H1 (cell line): ENCODE measurements at regions not wholly inside any gene's neighbourhood (a gene's known extent, or its start where the extent isn't known, plus 50 kb on each side); places are given as distances from the start of the nearest gene placed in this dataset.

Experiments
- CTCF ChIA-PET: fragments of 300-600 bp; sonication (Branson Sonifier 250); formaldehyde crosslinking; loops from one replicate; lab custom pipeline; 2021; ENCODE audit not compliant: partially characterized antibody; lab: Charles Lee
- POLR2A ChIA-PET: fragments of 300-600 bp; sonication (Branson Sonifier 250); formaldehyde crosslinking; loops from one replicate; lab custom pipeline; 2021; ENCODE audit warnings: inconsistent platforms; ENCODE audit not compliant: partially characterized antibody; lab: Charles Lee
- DNase-seq, 2 experiments: peaks; one replicate each; pipeline versions ENCODE4 v3.0.0 to v3.0.0-alpha.2; 2010 to 2022; ENCODE audit warnings: low spot score in 2 of 2, low read depth in 1 of 2, mixed read lengths in 1 of 2
- FAIRE-seq: peaks from 2 replicates; lab custom pipeline; 2011; peaks lifted over from hg19 to GRCh38; lab: Jason Lieb, UNC
- H2AFZ ChIP-seq: 2 replicates; pipeline ENCODE4 v1.8.1; 2012; ENCODE audit warnings: low read length, inconsistent platforms
- H2AK5ac ChIP-seq: 2 replicates; pipeline ENCODE4 v1.6.1; 2013; ENCODE audit warnings: low read depth, low read length
- H2BK120ac ChIP-seq: replicated peaks from 2 replicates; pipeline ENCODE3; 2013; ENCODE audit warnings: low read depth, low read length, inconsistent platforms
- H2BK12ac ChIP-seq: 2 replicates; pipeline ENCODE4 v1.6.1; 2013; ENCODE audit warnings: low read depth, low read length
- H2BK15ac ChIP-seq: 2 replicates; pipeline ENCODE4 v1.6.1; 2013; ENCODE audit warnings: low read length
- H2BK20ac ChIP-seq: 2 replicates; pipeline ENCODE4 v1.6.1; 2013; ENCODE audit warnings: low read length
- H2BK5ac ChIP-seq: 2 replicates; pipeline ENCODE4 v1.6.1; 2013; ENCODE audit warnings: low read depth, low read length
- H3K14ac ChIP-seq: 2 replicates; pipeline ENCODE4 v1.6.1; 2013; ENCODE audit warnings: inconsistent platforms; ENCODE audit not compliant: insufficient read length
- H3K18ac ChIP-seq: 2 replicates; pipeline ENCODE4 v1.6.1; 2013; ENCODE audit warnings: low read length; ENCODE audit errors: extremely low read depth
- H3K23ac ChIP-seq: 2 replicates; pipeline ENCODE4 v1.6.1; 2013; ENCODE audit warnings: inconsistent platforms; ENCODE audit not compliant: insufficient read length
- H3K23me2 ChIP-seq: 2 replicates; pipeline ENCODE4 v1.6.1; 2013; ENCODE audit warnings: low read depth, low read length
- H3K27ac ChIP-seq: 2 replicates; pipeline ENCODE4 v1.6.1; 2011; ENCODE audit warnings: low read depth, low read length, inconsistent platforms
- H3K27me3 ChIP-seq, 4 experiments: replicated peaks in 1 of 4; 1 replicate in 1 of 4; 2 replicates in 3 of 4; pipeline versions ENCODE4 v1.6.1 to v1.8.1; 2011 to 2013; ENCODE audit warnings: low read length in 3 of 4, mild to moderate bottlenecking in 3 of 4, inconsistent platforms in 2 of 4, mixed read lengths in 2 of 4, moderate library complexity in 1 of 4; ENCODE audit not compliant: control insufficient read depth in 3 of 4, insufficient read depth in 3 of 4; ENCODE audit errors: extremely low read depth in 1 of 4
- H3K36me3 ChIP-seq, 4 experiments: 2 replicates each; pipeline versions ENCODE4 v1.6.1 to v1.8.1; 2011 to 2013; ENCODE audit warnings: mild to moderate bottlenecking in 4 of 4, low read length in 3 of 4, moderate library complexity in 2 of 4, control low read depth in 1 of 4, inconsistent platforms in 1 of 4; ENCODE audit not compliant: insufficient read depth in 4 of 4, control insufficient read depth in 2 of 4
- H3K4ac ChIP-seq: replicated peaks from 2 replicates; pipeline ENCODE3; 2013; ENCODE audit warnings: low read length, low read depth, mixed read lengths, inconsistent platforms; ENCODE audit not compliant: insufficient read length
- H3K4me1 ChIP-seq, 4 experiments: replicated peaks in 1 of 4; 1 replicate in 1 of 4; 2 replicates in 3 of 4; pipeline versions ENCODE4 v1.6.1 to v1.8.1; 2011 to 2013; ENCODE audit warnings: low read length in 3 of 4, inconsistent platforms in 2 of 4, mixed read lengths in 1 of 4; ENCODE audit not compliant: insufficient read depth in 4 of 4, control insufficient read depth in 3 of 4
- H3K4me2 ChIP-seq, 2 experiments: 2 replicates each; pipeline versions ENCODE4 v1.6.1 to v1.8.1; 2011 to 2013; ENCODE audit warnings: low read depth in 2 of 2, low read length in 2 of 2, control low read depth in 1 of 2, inconsistent platforms in 1 of 2, mild to moderate bottlenecking in 1 of 2; ENCODE audit not compliant: insufficient read depth in 1 of 2
- H3K4me3 ChIP-seq, 4 experiments: fragments of 200-600, 300-600 bp in 1 of 4; sonication (generic), shearing (Covaris generic), sonication (Bioruptor Twin) in 1 of 4; 2 replicates each; pipeline versions ENCODE4 v1.5.1 to v1.8.1; 2011 to 2016; ENCODE audit warnings: low read length in 4 of 4, low read depth in 3 of 4, control low read depth in 2 of 4, inconsistent platforms in 2 of 4, mild to moderate bottlenecking in 2 of 4, mixed read lengths in 1 of 4, moderate library complexity in 1 of 4; ENCODE audit not compliant: insufficient read depth in 2 of 4; ENCODE audit errors: extremely low read depth in 1 of 4
- H3K56ac ChIP-seq: replicated peaks from 2 replicates; pipeline ENCODE3; 2013; ENCODE audit warnings: low read depth, mild to moderate bottlenecking, mixed read lengths, low read length, inconsistent platforms; ENCODE audit not compliant: insufficient read length
- H3K79me1 ChIP-seq: 2 replicates; pipeline ENCODE4 v1.6.1; 2013; ENCODE audit warnings: low read depth, low read length, control low read depth
- H3K79me2 ChIP-seq, 2 experiments: 2 replicates each; pipeline versions ENCODE4 v1.6.1 to v1.8.1; 2012 to 2013; ENCODE audit warnings: low read length in 2 of 2, mild to moderate bottlenecking in 2 of 2, inconsistent platforms in 1 of 2; ENCODE audit not compliant: insufficient read depth in 2 of 2, control insufficient read depth in 1 of 2
- H3K9ac ChIP-seq, 4 experiments: replicated peaks in 1 of 4; 1 replicate in 1 of 4; 2 replicates in 3 of 4; pipeline versions ENCODE4 v1.6.1 to v1.8.1; 2011 to 2013; ENCODE audit warnings: low read depth in 3 of 4, low read length in 3 of 4, control low read depth in 2 of 4, mild to moderate bottlenecking in 2 of 4, moderate library complexity in 2 of 4, inconsistent platforms in 1 of 4; ENCODE audit errors: extremely low read depth in 1 of 4
- H3K9me3 ChIP-seq, 2 experiments: 2 replicates each; pipeline versions ENCODE4 v1.6.1 to v1.8.1; 2012 to 2013; ENCODE audit warnings: mild to moderate bottlenecking in 2 of 2, moderate library complexity in 2 of 2, control low read depth in 1 of 2, inconsistent platforms in 1 of 2, low read depth in 1 of 2, low read length in 1 of 2, mixed read lengths in 1 of 2; ENCODE audit not compliant: insufficient read depth in 2 of 2
- H4K20me1 ChIP-seq, 2 experiments: replicated peaks in 1 of 2; 2 replicates each; pipeline versions ENCODE3 to v1.8.1; 2011 to 2013; ENCODE audit warnings: inconsistent platforms in 2 of 2, low read length in 2 of 2, mild to moderate bottlenecking in 1 of 2; ENCODE audit not compliant: insufficient read depth in 2 of 2, control insufficient read depth in 1 of 2
- H4K5ac ChIP-seq: 2 replicates; pipeline ENCODE4 v1.6.1; 2013; ENCODE audit warnings: low read length, low read depth, mixed read lengths, inconsistent platforms; ENCODE audit not compliant: insufficient read length
- H4K8ac ChIP-seq: 2 replicates; pipeline ENCODE4 v1.8.0; 2013; ENCODE audit warnings: mild to moderate bottlenecking, moderate library complexity, low read length, inconsistent platforms; ENCODE audit not compliant: insufficient read depth; ENCODE audit errors: extremely low read depth
- H4K91ac ChIP-seq: replicated peaks from 2 replicates; pipeline ENCODE3; 2013; ENCODE audit warnings: low read length, mixed read lengths, inconsistent platforms; ENCODE audit not compliant: insufficient read length
- ASH2L ChIP-seq: fragments of 200-600, 300-600 bp; sonication (generic); IDR thresholded peaks from one replicate; pipeline ENCODE4 v1.7.1; 2017; ENCODE audit warnings: low read length
- BCL11A ChIP-seq, 2 experiments: IDR thresholded peaks; one replicate each; pipeline ENCODE4 v1.6.1; 2011; ENCODE audit warnings: low read depth in 2 of 2, low read length in 2 of 2, mild to moderate bottlenecking in 2 of 2
- BRCA1 ChIP-seq: IDR thresholded peaks from 2 replicates; pipeline ENCODE4 v1.6.1; 2012; ENCODE audit warnings: low read depth, low read length, improper control_type of control experiment
- CBX5 ChIP-seq: fragments of 300-800, 300-1000 bp; sonication (generic); IDR thresholded peaks from 2 replicates; pipeline ENCODE4 v1.7.1; 2016; ENCODE audit warnings: antibody characterized with exemption, low read length, low read depth
- CREB1 ChIP-seq: IDR thresholded peaks from 2 replicates; pipeline ENCODE4 v1.6.1; 2012; ENCODE audit warnings: inconsistent platforms
- EP300 ChIP-seq, 2 experiments: IDR thresholded peaks; 1 replicate in 1 of 2; 2 replicates in 1 of 2; pipeline ENCODE4 v1.6.1; 2011 to 2012; ENCODE audit warnings: low read depth in 2 of 2, low read length in 2 of 2, mild to moderate bottlenecking in 2 of 2, borderline replicate concordance in 1 of 2, inconsistent platforms in 1 of 2, moderate library complexity in 1 of 2
- GTF2F1 ChIP-seq: IDR thresholded peaks from 2 replicates; pipeline ENCODE4 v1.6.1; 2012; ENCODE audit warnings: low read depth, low read length, improper control_type of control experiment, borderline replicate concordance
- HDAC2 ChIP-seq, 2 experiments: fragments of 300-600 bp in 1 of 2; sonication (generic) in 1 of 2; IDR thresholded peaks; 2 replicates each; pipeline ENCODE4 v1.6.1; 2011 to 2012; ENCODE audit warnings: low read depth in 2 of 2, low read length in 2 of 2, mild to moderate bottlenecking in 2 of 2, moderate library complexity in 2 of 2, borderline replicate concordance in 1 of 2, inconsistent platforms in 1 of 2
- KDM1A ChIP-seq: fragments of 200-600, 300-600 bp; sonication (generic); IDR thresholded peaks from 2 replicates; pipeline ENCODE4 v1.7.1; 2016; ENCODE audit warnings: mild to moderate bottlenecking, low read length, borderline replicate concordance
- NANOG ChIP-seq: IDR thresholded peaks from 2 replicates; pipeline ENCODE4 v1.6.1; 2011; ENCODE audit warnings: low read length, low read depth, mild to moderate bottlenecking, inconsistent platforms; ENCODE audit not compliant: insufficient read depth, poor library complexity, severe bottlenecking
- SIRT6 ChIP-seq: IDR thresholded peaks from one replicate; pipeline ENCODE4 v1.7.1; 2012; ENCODE audit warnings: low read length, inconsistent platforms
- SP2 ChIP-seq: IDR thresholded peaks from 2 replicates; pipeline ENCODE4 v1.6.1; 2012; ENCODE audit warnings: mild to moderate bottlenecking, low read length, inconsistent platforms
- TAF1 ChIP-seq: IDR thresholded peaks from 2 replicates; pipeline ENCODE4 v1.6.1; 2011; ENCODE audit warnings: mild to moderate bottlenecking, low read depth, low read length
- TAF7 ChIP-seq: optimal IDR thresholded peaks from 2 replicates; pipeline ENCODE3; 2011; ENCODE audit warnings: low read depth, mild to moderate bottlenecking, inconsistent platforms, low read length, moderate library complexity, borderline replicate concordance
- WGBS, 2 experiments: shearing (Covaris generic) in 1 of 2; methylation state at CpG; one replicate each; pipeline versions ENCODE4 v1.1.6 to v1.1.7; 2013 to 2015; ENCODE audit warnings: low lambda C conversion rate in 2 of 2, mixed read lengths in 2 of 2, inconsistent platforms in 1 of 2, low coverage in 1 of 2, missing lambda C conversion rate in 1 of 2; ENCODE audit not compliant: insufficient replicate concordance in 2 of 2, insufficient coverage in 1 of 2, insufficient read length in 1 of 2; ENCODE audit errors: extremely low coverage in 1 of 2, missing lambda C conversion rate in 1 of 2; 5-methylcytosine and 5-hydroxymethylcytosine counted together

DNA sequence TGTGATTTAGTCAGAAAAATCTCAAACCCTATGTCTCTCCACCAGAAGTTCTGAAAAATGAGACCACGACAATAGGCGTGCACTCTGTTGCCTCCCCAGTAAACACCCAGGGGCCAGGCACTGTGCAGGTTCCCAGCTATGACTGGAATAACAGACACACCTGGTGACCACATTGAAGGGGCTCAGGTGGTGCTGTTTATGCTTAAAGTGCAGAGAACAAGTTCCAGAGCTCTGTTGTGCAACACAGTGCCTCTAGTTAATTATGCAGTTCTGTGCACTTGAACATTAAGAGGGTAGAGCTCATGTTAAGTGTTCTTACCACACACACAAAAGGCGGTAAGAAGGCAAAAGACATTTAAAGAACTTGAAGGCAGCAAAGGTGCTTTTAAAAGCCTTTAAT lies 52.6 kb upstream of the AFF3 start:
- H3K23ac ChIP-seq: no peak overlapping the region
- no peak overlapping the region for H2BK5ac ChIP-seq
- no peak overlapping the region for H2AFZ ChIP-seq
- no peak overlapping the region for H3K14ac ChIP-seq
- no peak overlapping the region for H2BK12ac ChIP-seq
- no peak overlapping the region for H3K56ac ChIP-seq
- no peak overlapping the region for H2AK5ac ChIP-seq
- H3K4me3 ChIP-seq: no peak overlapping the region
- H3K27ac ChIP-seq: no peak overlapping the region
- 83% methylated on average over 3 of the region's 3 CpGs; no CpG with 5 or more reads in 1 of the 2 experiments for WGBS, 2 experiments
- H3K4me2 ChIP-seq: no peak overlapping the region
- H3K4ac ChIP-seq: no peak overlapping the region
- CTCF ChIA-PET: interaction anchor here (0.5 to 0.8 kb wide), 5 partner anchors 10 to 596 kb away, joined by 3 to 4 read pairs (median 3); no protein-coding TSS in a partner anchor
- H3K9me3 ChIP-seq: no peaks in the 10 kb centered on the region
- H3K79me2 ChIP-seq: no peaks in the 10 kb centered on the region
- no peaks in the 10 kb centered on the region for H3K79me1 ChIP-seq
- H2BK120ac ChIP-seq: no peak overlapping the region
- H3K18ac ChIP-seq: no peak overlapping the region
- H2BK20ac ChIP-seq: no peak overlapping the region
- H3K23me2 ChIP-seq: no peaks in the 10 kb centered on the region; the same call in 1 of the 2 replicates
- FAIRE-seq: no peak
- no peak overlapping the region for H2BK15ac ChIP-seq
- no peaks in the 10 kb centered on the region for H3K36me3 ChIP-seq
- 0 out of 7 replicates have a peak, but pooled peaks cover 0 to 1% (median 0%) of the 10 kb centered on the region in 4 experiments for H3K27me3 ChIP-seq
- POLR2A ChIA-PET: no interaction called here
- no peak overlapping the region for H3K9ac ChIP-seq
- H4K91ac ChIP-seq: no peak overlapping the region
- H4K8ac ChIP-seq: no peak overlapping the region
- H4K5ac ChIP-seq: no peak overlapping the region
- no peak for DNase-seq
- H3K4me1 ChIP-seq: peaks cover 3 to 10% (median 7%) of the 10 kb centered on the region in 4 experiments; a peak in 6 of 7 replicates
- H4K20me1 ChIP-seq: no peaks in the 10 kb centered on the region
- no peak for TF ChIP-seq EP300 (IDR thresholded peaks at IDR 0.05; ENCODE audit: borderline replicate concordance in 1 of 2, low read depth in 2 of 2, low read length in 2 of 2)
- TF ChIP-seq BRCA1: no peak
- no peak for TF ChIP-seq KDM1A
- no peak for TF ChIP-seq SP2
- TF ChIP-seq SIRT6: no peak
- no peak for TF ChIP-seq TAF1
- no peak for TF ChIP-seq GTF2F1
- TF ChIP-seq NANOG: no peak
- TF ChIP-seq TAF7: no peak
- TF ChIP-seq HDAC2 (IDR thresholded peaks at IDR 0.05; ENCODE audit: borderline replicate concordance in 1 of 2, low read depth in 2 of 2, low read length in 2 of 2): no peak
- no peak for TF ChIP-seq CREB1
- no peak for TF ChIP-seq CBX5
- TF ChIP-seq ASH2L: no peak
- TF ChIP-seq BCL11A (IDR thresholded peaks at IDR 0.05; ENCODE audit: low read depth in 2 of 2, low read length in 2 of 2): no peak
